ENCODE measurements at regions not wholly inside any gene's neighbourhood (a gene's known extent, or its start where the extent isn't known, plus 50 kb on each side); places are given as distances from the start of the nearest gene placed in this dataset.

GRCh38 chr13:80284290-80284689 lies 56.6 kb downstream of the SPRY2 start:
- no peak for DNase-seq

GRCh38 chr13:80278706-80279105 lies 62.2 kb downstream of the SPRY2 start:
- DNase-seq, result no peak

- no peak for DNase-seq
Measured at GRCh38 chr13:80276371-80277289, 64.3 kb downstream of the SPRY2 start.

- DNase-seq, result no peak
Measured at GRCh38 chr13:80274643-80275042, 66.3 kb downstream of the SPRY2 start.

- no peak for DNase-seq
Measured at GRCh38 chr13:80273718-80274117, 67.2 kb downstream of the SPRY2 start.

GRCh38 chr13:80265348-80265747 lies 75.6 kb downstream of the SPRY2 start:
- DNase-seq, result no peak

- no peak for DNase-seq
Measured at GRCh38 chr13:80263745-80264513, 77.0 kb downstream of the SPRY2 start.

GRCh38 chr13:80262051-80262695 lies 78.8 kb downstream of the SPRY2 start:
- no peak for DNase-seq

- no peak for DNase-seq
Measured at GRCh38 chr13:80259159-80259558, 81.8 kb downstream of the SPRY2 start.

GRCh38 chr13:80256352-80256932 lies 84.5 kb downstream of the SPRY2 start:
- no peak for DNase-seq

GRCh38 chr13:80255946-80256345 lies 85.0 kb downstream of the SPRY2 start:
- no peak for DNase-seq

- DNase-seq, result peak; percentile 23
Measured at GRCh38 chr13:80251403-80251802, 89.5 kb downstream of the SPRY2 start.

GRCh38 chr13:80250213-80250810 lies 90.6 kb downstream of the SPRY2 start:
- DNase-seq, result no peak

- DNase-seq, result no peak
Measured at GRCh38 chr13:80249516-80250212, 91.3 kb downstream of the SPRY2 start.

- DNase-seq, result no peak
Measured at GRCh38 chr13:80245162-80245733, 95.7 kb downstream of the SPRY2 start.

- DNase-seq, result no peak
Measured at GRCh38 chr13:80244574-80244973, 96.4 kb downstream of the SPRY2 start.

GRCh38 chr13:80242728-80243427 lies 98.0 kb downstream of the SPRY2 start:
- DNase-seq, result no peak

GRCh38 chr13:80239571-80240255 lies 101.2 kb downstream of the SPRY2 start:
- no peak for DNase-seq

- DNase-seq, result no peak
Measured at GRCh38 chr13:80239116-80239515, 101.8 kb downstream of the SPRY2 start.

GRCh38 chr13:80237646-80238045 lies 103.3 kb downstream of the SPRY2 start:
- no peak for DNase-seq

- DNase-seq, result no peak
Measured at GRCh38 chr13:80235967-80236302, 105.0 kb downstream of the SPRY2 start.
